IPS DF 6.9 (cell line): ENCODE measurements at regions not wholly inside any gene's neighbourhood (a gene's known extent, or its start where the extent isn't known, plus 50 kb on each side); places are given as distances from the start of the nearest gene placed in this dataset.

Source experiments
- DNase-seq: peaks from one replicate; pipeline ENCODE4 v3.0.0-alpha.2; 2013; ENCODE audit warnings: low read depth, low spot score
- H3K27ac ChIP-seq: one replicate; pipeline ENCODE4 v1.5.1; 2013; ENCODE audit warnings: low read length, control low read depth
- H3K27me3 ChIP-seq: 2 replicates; pipeline ENCODE4 v1.6.1; 2013; ENCODE audit warnings: mild to moderate bottlenecking, low read length; ENCODE audit not compliant: control insufficient read depth, insufficient read depth
- H3K36me3 ChIP-seq: 2 replicates; pipeline ENCODE4 v1.6.1; 2013; ENCODE audit warnings: low read length; ENCODE audit not compliant: control insufficient read depth, insufficient read depth
- H3K4me1 ChIP-seq: 2 replicates; pipeline ENCODE4 v1.6.1; 2013; ENCODE audit warnings: low read length; ENCODE audit not compliant: control insufficient read depth, insufficient read depth
- H3K4me3 ChIP-seq: 2 replicates; pipeline ENCODE4 v1.5.1; 2013; ENCODE audit warnings: mild to moderate bottlenecking, low read length
- H3K9me3 ChIP-seq: 2 replicates; pipeline ENCODE4 v1.6.1; 2013; ENCODE audit warnings: low read length, inconsistent platforms; ENCODE audit not compliant: control insufficient read depth, insufficient read depth
- WGBS: extraction: QIAGEN DNeasy Blood & Tissue Kit; methylation state at CpG from one replicate; pipeline ENCODE4 v1.1.7; 2013; ENCODE audit warnings: mixed read lengths, missing lambda C conversion rate; ENCODE audit not compliant: insufficient read length, insufficient coverage; 5-methylcytosine and 5-hydroxymethylcytosine counted together

- H3K4me3 ChIP-seq = no peak overlapping the region
- no CpG with 5 or more reads among the region's 2 CpGs for WGBS
- H3K27me3 ChIP-seq = no peaks in the 10 kb centered on the region
- H3K36me3 ChIP-seq = no peaks in the 10 kb centered on the region
- H3K4me1 ChIP-seq = no peaks in the 10 kb centered on the region
- no peak overlapping the region for H3K27ac ChIP-seq
- no peak for DNase-seq
- no peaks in the 10 kb centered on the region for H3K9me3 ChIP-seq
Measured at GRCh38 chr3:144063306-144063705, 91.7 kb downstream of the DIPK2A start.

GRCh38 chr3:144067059-144067458 lies 95.4 kb downstream of the DIPK2A start:
- Histone ChIP-seq H3K27me3 (no peaks in the 10 kb centered on the region), H3K36me3 (no peaks in the 10 kb centered on the region), H3K9me3 (no peaks in the 10 kb centered on the region; the same call in 1 of the 2 replicates), H3K4me3 (no peak overlapping the region), H3K27ac (no peak overlapping the region), H3K4me1 (no peaks in the 10 kb centered on the region)
- no CpG with 5 or more reads among the region's 3 CpGs for WGBS
- no peak for DNase-seq

GRCh38 chr3:144073698-144074097 lies 102.1 kb downstream of the DIPK2A start:
- DNase-seq = no peak
- Histone ChIP-seq H3K4me1 (no peaks in the 10 kb centered on the region), H3K4me3 (no peak overlapping the region), H3K27me3 (no peaks in the 10 kb centered on the region), H3K36me3 (no peaks in the 10 kb centered on the region), H3K27ac (no peak overlapping the region), H3K9me3 (no peaks in the 10 kb centered on the region; the same call in 1 of the 2 replicates)
- WGBS = no CpG with 5 or more reads among the region's 1 CpG

GRCh38 chr3:144079634-144080033 lies 108.0 kb downstream of the DIPK2A start:
- no peak for DNase-seq
- Histone ChIP-seq H3K9me3 (no peaks in the 10 kb centered on the region), H3K27ac (no peak overlapping the region), H3K4me1 (no peaks in the 10 kb centered on the region), H3K36me3 (no peaks in the 10 kb centered on the region), H3K27me3 (no peaks in the 10 kb centered on the region), H3K4me3 (no peak overlapping the region)
- WGBS = no CpG with 5 or more reads among the region's 2 CpGs

GRCh38 chr3:144084929-144085328 lies 113.3 kb downstream of the DIPK2A start:
- H3K27me3 ChIP-seq = no peaks in the 10 kb centered on the region
- no peaks in the 10 kb centered on the region for H3K36me3 ChIP-seq
- H3K4me1 ChIP-seq = no peaks in the 10 kb centered on the region
- H3K27ac ChIP-seq = no peak overlapping the region
- no peaks in the 10 kb centered on the region for H3K9me3 ChIP-seq
- H3K4me3 ChIP-seq = no peak overlapping the region
- DNase-seq = no peak
- WGBS = no CpG with 5 or more reads among the region's 2 CpGs

- H3K27ac ChIP-seq = no peak overlapping the region
- no peaks in the 10 kb centered on the region for H3K27me3 ChIP-seq
- no CpG with 5 or more reads among the region's 3 CpGs for WGBS
- H3K4me1 ChIP-seq = no peaks in the 10 kb centered on the region
- H3K4me3 ChIP-seq = no peak overlapping the region
- H3K9me3 ChIP-seq = no peaks in the 10 kb centered on the region
- DNase-seq = no peak
- no peaks in the 10 kb centered on the region for H3K36me3 ChIP-seq
Measured at GRCh38 chr3:144085964-144086363, 114.3 kb downstream of the DIPK2A start.

- H3K27ac ChIP-seq = no peak overlapping the region
- DNase-seq = no peak
- H3K4me3 ChIP-seq = no peak overlapping the region
- no peaks in the 10 kb centered on the region for H3K27me3 ChIP-seq
- H3K9me3 ChIP-seq = no peaks in the 10 kb centered on the region
- H3K36me3 ChIP-seq = 0 out of 2 replicates have a peak, but pooled peaks cover 6% of the 10 kb centered on the region
- no CpG with 5 or more reads among the region's 3 CpGs for WGBS
- 0 out of 2 replicates have a peak, but pooled peaks cover 1% of the 10 kb centered on the region for H3K4me1 ChIP-seq
Measured at GRCh38 chr3:144096016-144096415, 124.4 kb downstream of the DIPK2A start.

- H3K4me3 ChIP-seq = no peak overlapping the region
- WGBS = no CpG with 5 or more reads among the region's 2 CpGs
- no peak overlapping the region for H3K27ac ChIP-seq
- no peak for DNase-seq
- H3K4me1 ChIP-seq = peaks cover 1% of the 10 kb centered on the region; the same call in 1 of the 2 replicates
- H3K36me3 ChIP-seq = 0 out of 2 replicates have a peak, but pooled peaks cover 6% of the 10 kb centered on the region
- H3K27me3 ChIP-seq = no peaks in the 10 kb centered on the region
- no peaks in the 10 kb centered on the region for H3K9me3 ChIP-seq
Measured at GRCh38 chr3:144097163-144097562, 125.5 kb downstream of the DIPK2A start.

GRCh38 chr3:144098691-144099090 lies 127.1 kb downstream of the DIPK2A start:
- DNase-seq = no peak

GRCh38 chr3:144102421-144102820 lies 130.8 kb downstream of the DIPK2A start:
- 0 out of 2 replicates have a peak, but pooled peaks cover 6% of the 10 kb centered on the region for H3K36me3 ChIP-seq
- no peak for DNase-seq
- no CpG with 5 or more reads among the region's 1 CpG for WGBS
- no peaks in the 10 kb centered on the region for H3K9me3 ChIP-seq
- peaks cover 2% of the 10 kb centered on the region; the same call in 1 of the 2 replicates for H3K4me1 ChIP-seq
- no peaks in the 10 kb centered on the region for H3K27me3 ChIP-seq
- H3K4me3 ChIP-seq = no peak overlapping the region
- no peak overlapping the region for H3K27ac ChIP-seq

More at GRCh38 chr3:144098691-144099090, 127.1 kb downstream of the DIPK2A start:
- no CpG with 5 or more reads among the region's 7 CpGs for WGBS
- no peak overlapping the region for H3K27ac ChIP-seq
- H3K4me1 ChIP-seq = peaks cover 3% of the 10 kb centered on the region; the same call in 1 of the 2 replicates
- H3K4me3 ChIP-seq = no peak overlapping the region
- H3K9me3 ChIP-seq = no peaks in the 10 kb centered on the region
- H3K27me3 ChIP-seq = no peaks in the 10 kb centered on the region
- H3K36me3 ChIP-seq = 0 out of 2 replicates have a peak, but pooled peaks cover 6% of the 10 kb centered on the region

GRCh38 chr3:144104186-144104585 lies 132.6 kb downstream of the DIPK2A start:
- no peaks in the 10 kb centered on the region for H3K27me3 ChIP-seq
- no peak overlapping the region for H3K4me3 ChIP-seq
- WGBS = no CpG with 5 or more reads among the region's 3 CpGs
- peaks cover 2% of the 10 kb centered on the region; the same call in 1 of the 2 replicates for H3K4me1 ChIP-seq
- DNase-seq = no peak
- 0 out of 2 replicates have a peak, but pooled peaks cover 3% of the 10 kb centered on the region for H3K36me3 ChIP-seq
- no peaks in the 10 kb centered on the region for H3K9me3 ChIP-seq
- no peak overlapping the region for H3K27ac ChIP-seq
